Stimulated activated CD4-positive, alpha-beta T cell treated with anti-CD3 and anti-CD28 coated beads, Interleukin-1b, Interleukin-23, amount 100 ng/mL, for 24 hours (primary cell): ENCODE measurements at regions not wholly inside any gene's neighbourhood (a gene's known extent, or its start where the extent isn't known, plus 50 kb on each side); places are given as distances from the start of the nearest gene placed in this dataset.
"Not testable (repeated sequence)": the region's sequence is repeated elsewhere in the genome, so short reads cannot be mapped to it uniquely, and the experiment has no call there.

Source experiments
- DNase-seq, 4 experiments: peaks; one replicate each; pipeline ENCODE4 v3.0.0-alpha.2; 2020; ENCODE audit warnings: low read depth in 4 of 4, low spot score in 1 of 4

- DNase-seq: no peak
Measured at GRCh38 chr15:96468036-96468435, 137.5 kb downstream of the NR2F2 start.

GRCh38 chr15:96470681-96471310 lies 140.3 kb downstream of the NR2F2 start:
- no peak for DNase-seq

DNA sequence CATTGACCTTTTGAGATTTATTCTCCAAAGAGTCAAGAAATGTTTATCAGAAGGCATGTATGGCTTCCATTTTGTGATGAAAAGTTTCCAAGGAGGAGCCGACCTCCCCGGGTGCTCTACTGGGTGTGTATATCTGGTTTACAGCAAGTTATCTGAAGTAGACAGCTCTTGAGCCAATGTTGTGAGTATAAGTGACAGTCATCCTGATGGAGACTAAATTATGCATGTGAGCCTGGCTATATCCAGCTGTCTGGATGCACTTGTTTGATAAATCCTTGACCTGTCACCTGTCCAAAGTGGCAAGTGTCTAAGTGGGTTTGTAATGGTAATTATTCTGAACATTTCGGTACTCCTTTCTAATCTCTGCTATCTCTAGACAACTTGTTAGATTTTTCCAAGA lies 142.2 kb downstream of the NR2F2 start:
- no peak for DNase-seq

- no peak for DNase-seq
Measured at GRCh38 chr15:96473556-96473955, 143.1 kb downstream of the NR2F2 start.

GRCh38 chr15:96474231-96474664 lies 143.7 kb downstream of the NR2F2 start:
- no peak for DNase-seq

DNA sequence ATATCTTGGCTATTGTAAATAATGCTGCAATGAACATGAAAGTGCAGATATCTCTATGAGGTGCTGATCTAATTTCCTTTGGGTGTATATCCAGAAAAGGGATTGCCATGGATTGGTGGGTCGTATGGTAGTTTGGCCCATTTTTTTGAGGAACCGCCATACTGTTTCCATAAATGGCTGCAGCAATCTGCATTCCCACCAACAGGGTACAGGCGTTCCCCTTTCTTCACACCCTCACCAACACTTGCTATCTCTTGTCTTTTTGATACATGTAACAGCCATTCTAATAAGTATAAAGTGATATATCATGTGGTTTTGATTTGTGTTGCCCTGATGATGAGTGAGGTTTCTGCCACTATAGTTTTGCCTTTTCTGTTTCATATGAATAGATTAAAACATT lies 146.7 kb downstream of the NR2F2 start:
- DNase-seq: no peak

DNA sequence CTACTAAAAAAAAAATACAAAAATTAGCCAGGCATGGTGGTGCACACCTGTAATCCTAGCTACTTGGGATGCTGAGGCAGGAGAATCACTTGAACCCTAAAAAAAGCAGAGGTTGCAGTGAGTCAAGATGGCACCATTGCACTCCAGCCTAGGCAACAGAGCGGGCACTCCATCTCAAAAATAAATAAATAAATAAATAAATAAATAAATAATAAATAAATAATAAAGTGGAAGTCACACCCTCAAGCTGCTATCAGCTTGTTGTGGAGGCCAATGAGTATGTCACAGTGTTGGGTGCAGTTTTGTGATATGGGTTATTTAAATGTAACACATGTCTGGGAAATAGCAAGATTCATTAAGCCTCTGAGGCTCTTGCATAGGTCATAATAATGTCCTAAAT lies 153.9 kb downstream of the NR2F2 start:
- not testable (repeated sequence) for DNase-seq

GRCh38 chr15:96484830-96485229 lies 154.3 kb downstream of the NR2F2 start:
- no peak for DNase-seq

DNA sequence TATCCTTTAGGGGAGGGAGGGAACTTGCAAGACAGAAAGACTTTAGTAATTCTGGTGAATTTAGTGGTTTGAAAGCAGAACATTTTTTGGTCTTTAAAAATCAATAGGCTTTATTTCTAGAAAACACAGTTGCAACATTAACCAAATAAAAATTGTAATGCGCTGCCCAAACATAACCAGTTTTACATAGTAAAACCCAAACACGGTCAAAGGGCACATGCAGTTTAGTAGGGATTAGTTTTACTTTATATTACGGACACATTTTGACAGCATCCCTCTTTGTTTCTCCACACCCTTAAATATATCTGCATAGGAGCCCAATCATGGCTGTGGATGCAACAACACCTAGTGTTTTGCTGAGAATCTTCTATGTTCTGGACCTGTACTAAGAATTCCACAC lies 156.7 kb downstream of the NR2F2 start:
- no peak for DNase-seq

- not testable (repeated sequence) for DNase-seq
Measured at GRCh38 chr15:96491066-96491699, 160.7 kb downstream of the NR2F2 start.

DNA sequence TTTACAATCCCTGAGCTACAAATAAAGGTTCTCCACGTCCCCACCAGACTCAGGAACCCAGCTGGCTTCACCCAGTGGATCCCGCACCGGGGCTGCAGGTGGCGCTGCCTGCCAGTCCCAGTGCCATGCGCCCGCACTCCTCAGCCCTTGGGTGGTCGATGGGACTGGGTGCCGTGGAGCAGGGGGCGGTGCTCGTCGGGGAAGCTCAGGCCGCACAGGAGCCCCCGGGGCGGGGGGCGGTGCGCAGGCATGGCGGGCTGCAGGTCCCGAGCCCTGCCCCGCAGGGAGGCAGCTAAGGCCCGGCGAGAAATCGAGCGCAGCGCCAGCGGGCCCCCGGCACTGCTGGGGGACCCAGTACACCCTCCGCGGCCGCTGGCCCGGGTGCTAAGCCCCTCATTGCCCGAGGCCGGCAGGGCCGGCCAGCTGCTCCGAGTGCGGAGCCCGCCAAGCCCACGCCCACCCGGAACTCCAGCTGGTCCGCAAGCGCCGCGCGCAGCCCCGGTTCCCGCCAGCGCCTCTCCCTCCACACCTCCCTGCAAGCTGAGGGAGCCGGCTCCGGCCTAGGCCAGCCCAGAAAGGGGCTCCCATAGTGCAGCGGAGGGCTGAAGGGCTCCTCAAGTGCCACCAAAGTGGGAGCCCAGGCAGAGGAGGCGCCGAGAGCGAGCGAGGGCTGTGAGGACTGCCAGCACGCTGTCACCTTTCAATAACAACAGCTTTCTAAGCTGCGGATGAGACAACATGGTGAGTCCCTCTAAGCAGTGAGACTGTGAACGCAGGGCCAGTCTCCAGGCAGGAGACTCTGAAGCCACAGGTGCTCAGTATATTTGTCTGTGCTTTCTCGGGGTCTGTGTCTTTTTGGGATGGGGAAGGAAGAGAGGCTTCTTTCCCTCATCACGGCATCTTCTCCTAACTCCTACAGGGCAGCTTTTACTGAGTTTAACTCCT lies 161.5 kb downstream of the NR2F2 start:
- DNase-seq: not testable (repeated sequence)

DNA sequence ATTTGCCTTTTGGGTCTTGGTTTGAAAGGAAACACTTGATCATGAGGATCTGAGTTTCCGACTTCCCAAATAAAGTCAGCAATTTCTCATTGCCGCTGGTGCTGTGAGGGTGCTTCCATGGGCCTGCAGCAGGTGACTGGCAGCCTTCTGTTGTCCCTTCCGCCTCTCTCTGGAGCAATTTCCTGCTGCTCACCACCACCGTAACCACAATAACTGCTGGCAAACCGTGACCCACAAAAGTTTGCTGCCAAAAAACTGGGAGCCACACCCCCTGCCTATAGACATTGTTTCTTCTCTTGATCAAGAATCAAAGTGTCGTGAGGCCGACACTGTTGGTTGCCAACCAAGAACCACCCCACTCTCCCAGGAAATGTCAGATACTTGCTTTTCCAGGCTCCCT lies 164.0 kb downstream of the NR2F2 start:
- no peak for DNase-seq

DNA sequence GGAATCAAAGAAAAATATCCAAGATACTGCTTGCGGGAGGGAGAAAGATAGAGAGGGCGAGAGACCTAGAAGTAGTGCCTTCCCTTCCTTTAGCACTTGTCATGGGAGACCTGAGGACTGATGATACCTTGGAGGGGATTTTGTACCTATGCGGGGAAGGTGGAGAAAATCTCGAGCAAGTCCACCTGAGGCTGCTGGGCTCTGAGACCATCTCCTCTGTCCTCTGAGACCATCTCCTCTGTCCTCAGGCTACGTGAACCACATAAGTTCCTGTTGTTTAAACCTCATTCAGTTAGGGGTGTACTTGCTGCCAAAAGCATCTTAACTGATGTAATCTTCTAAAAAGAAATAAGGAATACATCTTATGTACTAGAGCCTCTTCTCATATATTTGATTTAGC lies 164.9 kb downstream of the NR2F2 start:
- DNase-seq: no peak

GRCh38 chr15:96497951-96498350 lies 167.5 kb downstream of the NR2F2 start:
- DNase-seq: no peak

DNA sequence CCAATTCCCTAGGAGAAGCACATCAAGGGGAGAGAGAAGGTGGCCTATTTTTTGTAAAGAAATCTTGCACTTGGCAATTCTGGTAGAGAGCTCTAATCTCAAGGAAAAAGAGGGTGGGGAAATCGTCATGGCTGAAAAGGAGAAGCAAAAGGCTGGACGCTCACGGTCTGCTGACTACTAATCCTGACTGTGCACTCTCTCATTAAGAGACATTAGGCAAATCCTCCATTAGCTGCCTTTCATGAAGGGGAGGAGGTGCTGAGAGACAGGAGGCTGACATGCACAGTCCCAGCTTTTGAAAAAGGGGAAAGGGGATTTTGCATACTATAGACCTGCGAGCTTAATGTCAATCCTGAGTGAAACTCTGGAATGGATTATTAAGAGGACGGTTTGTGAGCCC lies 170.0 kb downstream of the NR2F2 start:
- DNase-seq: no peak

GRCh38 chr15:96501362-96501761 lies 170.9 kb downstream of the NR2F2 start:
- DNase-seq: no peak

- DNase-seq: no peak
Measured at GRCh38 chr15:96502196-96502595, 171.7 kb downstream of the NR2F2 start.

GRCh38 chr15:96503276-96503675 lies 172.8 kb downstream of the NR2F2 start:
- DNase-seq: no peak

DNA sequence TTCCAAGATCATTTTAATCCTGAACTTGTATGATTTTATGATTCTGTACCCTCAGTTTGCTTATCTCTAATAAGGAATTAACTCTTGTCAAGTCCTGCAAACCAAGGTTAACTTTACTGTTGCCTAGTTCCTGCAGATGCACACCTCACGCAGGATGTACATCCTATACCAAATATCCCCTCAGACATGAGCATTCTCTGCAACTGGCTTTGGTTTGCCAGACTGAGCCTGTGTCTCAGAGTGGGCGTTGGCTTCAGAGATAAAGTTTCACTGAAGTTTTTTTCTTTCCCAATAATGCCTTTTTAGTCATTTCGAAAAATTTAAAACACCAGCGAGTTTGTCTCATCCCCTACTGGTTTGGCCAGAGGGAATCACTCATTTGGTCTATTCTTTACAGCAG lies 173.9 kb downstream of the NR2F2 start:
- no peak for DNase-seq

- DNase-seq: no peak
Measured at GRCh38 chr15:96505014-96505413, 174.5 kb downstream of the NR2F2 start.

GRCh38 chr15:96514607-96515285 lies 184.2 kb downstream of the NR2F2 start:
- no peak for DNase-seq
